ENCODE measurements at regions not wholly inside any gene's neighbourhood (a gene's known extent, or its start where the extent isn't known, plus 50 kb on each side); places are given as distances from the start of the nearest gene placed in this dataset.

DNA sequence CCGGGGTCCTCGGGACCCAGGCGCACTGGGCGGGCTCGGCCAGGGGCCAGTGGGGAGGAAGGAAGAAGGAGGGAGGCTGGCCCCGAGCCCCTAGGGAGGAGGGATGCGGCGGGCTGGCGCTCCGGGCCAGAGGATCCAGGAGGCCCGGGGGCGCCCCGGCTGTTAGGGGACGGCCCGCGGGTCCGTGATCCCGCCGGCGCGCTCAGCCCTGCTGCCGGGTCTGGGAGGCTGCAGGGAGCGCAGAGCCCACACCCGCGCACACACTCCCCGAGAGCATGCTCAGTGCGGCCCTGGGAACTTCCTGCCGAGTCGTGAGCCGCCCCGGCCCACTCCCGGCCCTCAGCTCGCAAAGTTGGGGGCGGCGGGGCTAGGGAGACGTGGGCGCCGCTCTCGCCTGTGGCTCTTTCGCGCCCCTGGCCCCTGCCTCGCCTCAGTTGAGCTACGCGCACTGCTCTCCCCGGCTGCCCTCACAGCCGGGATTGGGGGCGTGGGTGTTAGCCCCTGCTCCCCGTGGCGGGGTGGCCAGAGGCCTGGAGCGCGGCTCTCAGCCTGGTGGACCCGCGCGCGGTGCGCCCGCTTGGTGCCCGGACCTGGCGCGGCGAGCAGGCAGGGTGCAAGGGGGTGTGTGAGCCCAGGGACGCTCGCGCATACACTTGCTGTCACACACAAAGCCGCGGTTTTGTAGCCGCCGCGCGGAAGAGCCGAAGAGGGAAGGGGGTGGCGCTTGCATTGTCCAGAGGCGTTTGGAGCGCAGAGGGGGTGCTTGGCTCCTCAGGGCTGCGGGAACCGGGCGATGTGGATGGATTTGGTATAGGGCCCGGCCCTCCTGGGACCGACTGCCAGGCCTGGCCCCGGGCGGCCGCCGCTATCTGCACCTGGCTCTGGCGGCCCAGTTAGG lies 132.9 kb upstream of the MGAT5 start:
- DNase-seq (ENCODE audit: low read depth): peak; percentile 54

DNA sequence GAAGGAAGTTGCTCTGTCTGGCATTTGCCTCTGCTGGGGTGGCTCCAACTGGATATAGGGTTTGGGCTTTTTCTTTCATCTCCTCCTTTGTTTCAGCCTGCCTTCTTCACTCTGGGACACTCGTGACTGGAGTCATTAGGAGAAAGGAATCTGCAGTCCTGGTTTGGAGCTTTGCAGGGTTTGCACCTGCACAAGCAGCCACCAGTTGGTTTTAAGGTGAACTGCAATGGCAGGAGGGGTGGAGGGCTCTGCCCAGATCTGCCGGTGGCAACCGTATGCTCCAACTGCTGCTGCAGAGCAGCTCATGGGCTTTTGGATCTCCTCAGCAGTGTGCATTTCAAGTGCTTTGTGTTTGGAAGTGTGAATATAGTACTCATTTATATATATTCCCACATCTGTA lies 131.3 kb upstream of the MGAT5 start:
- DNase-seq (ENCODE audit: low read depth): no peak

DNA sequence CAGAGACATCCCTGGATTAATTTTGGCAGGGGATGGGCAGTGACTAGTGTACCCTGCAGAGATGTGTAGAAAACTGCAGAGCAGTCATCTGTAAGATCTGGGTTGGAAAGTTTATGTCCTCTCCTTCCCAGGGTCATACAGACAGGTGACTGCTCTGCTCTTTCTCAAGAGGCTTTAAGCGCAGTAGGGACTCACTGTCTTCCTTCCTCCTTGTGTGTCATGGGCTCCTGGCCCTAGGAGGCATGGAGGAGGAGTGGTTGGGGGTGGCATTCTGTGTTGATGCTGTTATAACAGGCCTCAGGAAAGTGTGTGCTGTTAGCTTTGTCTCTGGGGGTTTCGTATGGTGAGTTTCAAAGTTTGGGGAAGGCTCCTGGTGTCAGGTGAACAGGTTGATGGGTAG lies 130.5 kb upstream of the MGAT5 start:
- DNase-seq (ENCODE audit: low read depth): no peak

DNA sequence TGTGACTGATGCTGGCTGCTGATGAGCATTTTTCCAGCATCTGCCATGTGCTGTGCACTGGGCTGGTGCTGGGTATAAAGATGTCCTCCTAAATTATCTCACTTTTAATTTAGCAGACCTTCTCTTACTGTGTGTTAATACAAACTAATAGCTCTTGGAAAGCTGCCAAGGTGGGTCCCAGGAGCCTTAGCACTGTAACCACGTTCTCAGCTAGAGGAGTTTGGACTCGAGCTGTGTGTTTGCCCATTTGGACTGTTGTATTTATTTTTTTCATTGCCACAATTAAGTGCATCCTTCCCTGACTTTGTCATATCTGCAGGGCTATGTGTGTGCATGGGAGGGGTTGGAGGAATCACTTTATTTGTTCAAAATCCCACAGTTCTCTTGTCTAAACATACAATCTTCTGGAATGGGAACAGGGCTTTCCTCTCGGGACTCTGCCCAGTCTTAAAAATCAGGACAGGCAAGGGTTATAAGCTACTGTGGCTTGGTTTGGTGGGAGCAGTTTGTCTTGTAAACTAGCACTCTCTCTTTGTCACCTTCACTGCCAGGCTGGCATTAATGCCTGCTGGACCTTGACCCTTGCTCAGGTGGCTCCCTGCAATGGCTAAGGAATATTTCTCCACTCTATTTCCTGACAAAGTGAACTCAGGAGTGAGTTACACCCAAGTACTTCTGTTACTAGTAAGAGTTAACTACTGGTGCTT lies 129.7 kb upstream of the MGAT5 start:
- no peak for DNase-seq (ENCODE audit: low read depth)

DNA sequence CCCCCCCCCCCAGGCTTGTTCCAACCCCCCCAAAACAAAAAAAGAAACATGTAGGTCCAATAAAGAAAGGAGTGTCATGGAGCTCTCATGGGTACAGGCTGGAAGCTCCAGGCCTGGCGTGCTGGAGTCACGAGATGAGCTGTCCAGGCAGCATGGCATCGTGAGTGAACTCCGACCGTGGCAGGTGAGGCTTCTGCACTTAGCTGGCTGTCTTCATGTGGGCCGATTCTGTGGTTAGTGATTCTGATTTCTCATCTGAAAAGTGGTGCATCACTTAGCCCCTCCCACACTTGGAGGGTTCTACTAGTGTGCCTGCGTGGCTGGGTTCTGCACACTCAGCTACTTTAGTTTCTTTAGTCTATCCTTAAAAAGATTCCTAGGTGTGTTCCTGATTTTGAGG lies 126.4 kb upstream of the MGAT5 start:
- DNase-seq (ENCODE audit: low read depth): peak; percentile 53

DNA sequence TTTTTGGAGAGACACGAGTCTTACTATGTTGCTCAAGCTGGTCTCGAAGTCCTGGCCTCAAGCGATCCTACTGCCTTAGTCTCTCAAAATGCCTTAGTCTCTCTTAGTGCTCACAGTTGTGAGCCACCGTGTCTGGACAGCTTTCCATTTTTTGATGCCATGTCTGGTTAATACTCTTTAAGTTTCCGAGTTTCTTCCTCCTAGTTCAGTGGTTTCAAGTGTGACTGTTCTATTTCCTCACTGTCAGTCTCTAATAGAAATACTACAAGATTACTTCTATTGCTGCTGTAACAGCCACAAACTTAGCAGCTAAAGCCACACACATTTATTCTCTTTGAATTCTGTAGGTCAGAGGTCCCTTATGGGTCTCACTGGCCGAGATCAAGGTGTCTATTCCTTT lies 125.1 kb upstream of the MGAT5 start:
- DNase-seq (ENCODE audit: low read depth): no peak

DNA sequence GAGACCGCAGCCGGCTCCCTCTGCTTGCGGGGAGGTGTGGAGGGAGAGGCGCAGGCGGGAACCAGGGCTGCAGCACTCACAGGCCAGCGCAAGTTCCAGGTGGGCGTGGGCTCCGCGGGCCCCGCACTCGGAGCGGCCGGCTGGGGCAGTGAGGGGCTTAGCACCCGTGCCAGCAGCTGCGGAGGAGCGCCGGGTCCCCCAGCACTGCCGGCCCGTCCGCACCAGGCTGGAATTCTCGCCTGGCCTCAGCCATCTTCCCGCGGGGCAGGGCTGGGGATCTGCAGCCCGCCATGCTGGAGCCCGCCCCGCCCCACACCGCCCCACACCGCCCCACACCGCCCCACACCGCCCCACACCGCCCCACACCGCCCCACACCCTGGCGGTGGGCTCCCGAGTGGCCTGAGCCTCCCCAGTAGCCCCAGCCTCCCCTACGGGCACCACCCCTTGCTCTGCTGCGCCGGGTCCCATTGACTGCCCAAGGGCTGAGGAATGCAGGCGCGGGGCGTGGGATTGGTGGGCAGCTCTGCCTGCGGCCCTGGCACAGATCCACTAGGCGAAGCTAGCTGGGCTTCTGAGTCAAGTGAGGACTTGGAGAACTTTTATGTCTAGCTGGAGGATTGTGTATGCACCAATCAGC lies 123.9 kb upstream of the MGAT5 start:
- DNase-seq (ENCODE audit: low read depth): no peak

DNA sequence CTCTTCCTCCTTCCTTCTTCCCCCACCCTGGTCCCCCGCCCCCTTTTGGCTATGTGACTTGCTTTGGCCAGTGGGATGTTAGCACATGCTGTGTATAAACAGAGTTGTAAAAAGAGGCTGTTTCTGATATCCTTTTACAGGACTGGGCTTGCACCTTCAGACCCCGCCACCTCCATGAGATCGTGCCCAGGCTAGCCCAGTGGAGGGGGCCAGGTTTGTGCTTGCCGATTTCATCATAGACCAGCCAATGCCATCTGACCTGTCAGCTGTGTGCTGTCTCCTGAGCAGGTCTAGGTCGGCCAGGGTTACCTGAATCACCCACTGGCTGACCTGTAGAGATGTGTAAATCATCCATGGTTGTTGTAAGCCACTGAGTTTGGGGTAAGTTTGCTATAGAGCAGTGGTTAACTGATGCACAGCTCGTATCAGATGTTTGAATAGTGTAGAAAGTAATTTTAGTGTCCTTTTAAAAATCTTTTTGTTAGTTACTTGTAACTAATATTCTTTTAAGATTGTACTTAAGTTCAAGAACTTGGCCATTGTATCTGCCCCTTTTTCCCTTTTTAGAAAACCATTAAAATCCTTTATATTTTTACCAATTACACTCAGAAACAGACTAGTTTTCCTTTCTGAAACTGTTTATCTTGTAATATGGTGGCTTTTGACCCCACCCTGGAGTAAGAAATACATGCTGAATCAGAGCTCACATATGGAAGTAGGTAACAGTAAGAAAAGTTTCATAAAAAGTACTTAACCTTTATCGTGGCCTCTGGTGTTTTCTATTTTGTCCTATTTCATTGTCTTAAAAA lies 122.0 kb upstream of the MGAT5 start:
- no peak for DNase-seq (ENCODE audit: low read depth)

DNA sequence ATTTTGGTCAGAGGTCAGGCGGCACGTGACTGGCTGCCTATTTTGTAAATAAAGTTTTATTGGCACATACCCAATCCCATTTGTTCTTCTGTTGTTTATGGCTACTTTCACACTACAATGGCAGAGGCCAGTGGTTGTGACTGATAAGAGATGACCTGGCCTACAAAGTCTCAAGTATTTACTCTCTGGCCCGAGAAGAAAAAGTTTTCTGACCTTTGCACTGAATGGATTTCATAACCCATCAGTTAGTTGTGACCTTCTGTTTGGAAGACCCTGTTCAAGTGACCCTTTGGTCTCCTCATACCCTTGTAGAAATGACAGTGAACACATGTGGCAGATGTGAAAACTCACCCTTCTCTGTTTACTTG lies 121.4 kb upstream of the MGAT5 start:
- DNase-seq (ENCODE audit: low read depth): no peak

DNA sequence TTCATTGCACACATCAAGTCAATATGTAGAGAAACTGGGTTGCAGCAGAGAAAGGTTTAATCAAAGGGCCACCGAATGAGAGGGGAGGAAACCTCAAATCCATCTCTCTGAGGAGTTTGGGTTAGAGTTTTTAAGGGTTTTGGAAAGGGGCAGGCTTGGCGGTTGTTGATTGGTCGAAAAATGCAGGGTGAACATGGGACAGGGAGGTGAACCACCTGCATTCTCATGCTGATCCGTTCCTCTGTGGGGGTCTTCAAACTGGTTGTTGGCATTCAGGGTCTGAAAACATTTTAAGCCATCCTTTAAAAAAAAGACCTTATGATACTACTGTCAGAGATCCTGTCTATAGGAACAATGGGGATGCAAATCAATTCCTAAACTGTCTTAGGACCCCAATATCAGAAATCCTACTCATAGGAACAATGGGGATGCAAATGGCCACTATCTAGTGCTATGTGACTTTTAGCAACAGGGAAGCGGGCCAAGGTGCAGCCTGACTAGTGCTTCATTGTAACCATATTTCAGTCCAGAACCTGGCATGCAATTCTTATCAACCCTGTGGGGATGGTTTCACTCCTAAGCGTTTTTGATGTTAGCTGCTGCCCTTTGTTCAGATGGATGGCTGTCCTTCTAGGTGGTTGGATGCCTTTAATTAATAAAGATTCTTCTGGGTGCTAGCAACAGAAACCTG lies 120.1 kb upstream of the MGAT5 start:
- DNase-seq (ENCODE audit: low read depth): no peak

DNA sequence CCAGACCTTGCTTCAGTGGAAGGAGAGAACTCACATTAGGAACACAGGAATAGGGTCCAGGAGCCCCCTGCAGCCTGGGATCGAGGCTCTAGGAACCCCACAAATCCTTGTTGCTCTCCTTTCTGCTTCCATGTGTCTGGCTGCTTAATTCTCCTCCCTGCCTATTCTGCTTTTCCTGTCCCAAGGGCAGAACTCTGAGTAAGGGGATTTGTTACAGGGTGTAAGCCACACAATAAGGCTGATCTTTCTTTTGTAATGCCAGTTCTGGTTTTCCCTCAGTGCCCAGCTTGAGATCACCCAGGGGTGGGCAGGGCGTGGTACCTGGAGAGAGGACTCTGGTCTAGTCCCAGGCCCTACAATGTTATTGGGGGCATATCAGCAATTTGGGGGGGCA lies 119.6 kb upstream of the MGAT5 start:
- no peak for DNase-seq (ENCODE audit: low read depth)

DNA sequence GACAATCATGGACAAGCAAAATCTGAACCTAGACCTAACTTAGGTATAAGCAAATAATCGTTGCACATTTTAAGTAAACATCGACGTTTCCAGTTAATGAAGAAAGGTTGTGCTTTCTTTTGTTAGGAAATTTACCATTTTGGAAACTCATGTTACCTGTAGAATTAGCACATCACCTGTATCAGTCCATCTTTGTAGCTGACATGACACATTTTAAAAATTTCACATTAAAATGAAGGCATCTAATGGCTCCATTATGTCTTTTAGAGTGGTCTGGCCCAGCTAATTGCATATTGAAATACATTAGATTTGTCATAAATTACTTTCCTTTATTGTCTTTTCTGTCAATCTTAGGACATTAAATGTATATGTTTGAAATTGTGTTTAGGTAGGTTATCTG lies 119.0 kb upstream of the MGAT5 start:
- no peak for DNase-seq (ENCODE audit: low read depth)

DNA sequence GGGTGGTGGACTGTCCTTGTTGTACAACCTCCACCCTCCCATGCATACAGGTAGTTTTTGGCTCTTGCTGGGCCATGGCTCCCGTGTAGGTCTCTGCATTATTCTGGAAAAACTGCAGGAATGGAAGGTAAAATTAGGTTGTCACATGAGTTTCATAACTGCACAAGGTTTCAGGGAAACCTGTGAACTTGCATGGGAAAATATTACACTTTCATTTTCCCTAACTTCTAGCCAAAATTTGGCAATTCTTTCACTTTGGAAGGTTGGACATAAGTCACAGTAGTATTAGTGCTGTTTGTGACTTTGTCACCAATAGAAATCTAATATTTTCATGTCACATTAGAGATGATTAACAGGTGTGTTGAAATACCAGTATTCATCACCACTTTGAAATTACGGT lies 118.1 kb upstream of the MGAT5 start:
- DNase-seq (ENCODE audit: low read depth): no peak

DNA sequence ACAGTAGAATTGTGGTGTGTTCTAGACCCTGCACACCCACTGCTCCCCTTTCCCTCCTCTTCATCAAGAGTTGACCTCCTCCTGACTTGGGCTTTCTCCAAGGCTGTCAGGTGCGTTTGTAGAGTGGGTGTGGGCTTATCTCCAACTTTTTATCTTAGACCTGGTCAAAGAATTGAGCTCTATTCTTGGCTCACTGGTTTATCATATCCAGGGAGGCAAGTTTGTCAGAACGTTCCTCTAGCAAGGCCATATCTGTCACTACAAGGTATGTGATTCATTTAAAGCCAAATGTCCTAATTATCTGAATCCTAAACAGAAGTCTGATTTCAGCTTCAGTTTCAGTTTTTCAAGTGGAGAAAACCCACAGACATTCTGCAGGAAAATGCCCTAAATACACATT lies 117.1 kb upstream of the MGAT5 start:
- no peak for DNase-seq (ENCODE audit: low read depth)

DNA sequence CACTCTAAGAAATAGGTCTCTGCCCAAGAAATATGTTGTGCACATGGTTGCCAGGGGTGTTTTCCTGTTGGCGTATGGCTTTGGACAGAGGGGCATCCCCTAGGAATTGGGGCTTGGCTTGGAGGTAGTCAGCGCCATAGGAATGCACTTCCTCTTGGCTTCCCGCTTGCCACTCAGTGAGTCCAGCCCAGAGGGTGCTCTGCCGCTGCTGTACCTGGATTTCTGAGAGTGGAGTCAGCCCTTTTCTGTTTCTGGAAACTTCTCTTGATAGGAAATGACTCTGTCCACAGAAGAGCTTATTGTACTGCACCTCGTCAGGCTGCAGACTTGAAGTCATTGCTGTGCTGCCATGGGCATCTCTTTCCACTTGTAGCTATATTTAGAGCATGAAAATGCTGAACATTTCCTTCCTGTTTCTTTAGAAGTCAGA lies 116.7 kb upstream of the MGAT5 start:
- no peak for DNase-seq (ENCODE audit: low read depth)

DNA sequence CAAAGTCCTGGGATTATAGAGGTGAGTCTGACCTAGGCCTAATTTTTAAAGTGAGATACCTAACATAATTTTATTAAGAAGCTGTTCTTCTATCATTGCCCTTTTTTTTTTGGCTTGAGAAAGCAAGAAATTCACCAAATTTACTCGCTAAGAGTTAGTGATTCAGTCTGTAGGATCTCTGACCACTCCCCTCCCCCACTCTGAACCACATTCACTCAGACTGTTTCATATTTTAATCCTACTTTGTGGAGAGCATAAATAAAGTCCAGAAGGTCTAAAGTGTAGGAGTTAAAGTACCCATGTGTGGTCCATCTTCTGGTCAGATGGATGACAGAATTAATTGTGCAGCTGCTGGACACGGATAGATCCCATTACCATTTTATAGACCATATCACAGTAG lies 115.8 kb upstream of the MGAT5 start:
- DNase-seq (ENCODE audit: low read depth): no peak

DNA sequence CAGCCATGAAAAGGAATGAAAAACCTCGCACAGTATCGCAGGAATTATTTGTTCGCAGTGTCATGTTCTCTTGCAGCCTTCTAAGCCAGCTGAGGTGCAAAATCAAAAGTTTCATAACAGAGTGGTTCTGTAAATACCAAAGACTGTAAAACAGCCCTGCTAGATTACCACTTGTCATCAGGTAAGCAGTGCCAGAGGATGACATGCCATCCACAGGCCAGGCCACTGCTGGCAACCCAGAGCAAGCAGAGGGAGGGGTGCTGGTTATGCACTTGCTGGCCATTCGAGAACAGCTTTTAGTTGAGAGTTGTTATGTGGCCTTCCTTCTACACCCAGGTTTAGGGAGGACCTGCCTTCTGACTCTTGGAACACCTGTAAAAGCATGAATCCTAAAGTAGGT lies 114.3 kb upstream of the MGAT5 start:
- DNase-seq (ENCODE audit: low read depth): no peak

DNA sequence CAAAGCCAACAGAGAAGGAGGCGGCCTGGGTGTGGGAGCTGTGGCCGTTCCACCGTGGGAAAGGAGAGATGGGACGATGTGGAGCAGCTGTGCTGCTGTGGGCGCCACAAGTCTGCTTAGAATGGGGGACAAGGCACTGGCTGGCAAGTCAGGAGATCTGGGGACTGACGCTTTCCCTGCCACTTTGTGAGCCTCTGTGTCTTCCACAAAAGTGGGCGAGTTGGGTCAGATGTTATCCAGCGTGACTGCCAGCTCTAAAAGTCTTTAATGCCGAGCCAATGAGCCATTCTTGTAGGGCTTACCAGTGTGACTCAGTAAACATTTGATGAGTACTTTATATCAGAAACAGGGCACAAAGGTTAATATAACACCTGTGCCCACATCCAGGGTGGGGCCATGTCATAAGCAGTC lies 113.6 kb upstream of the MGAT5 start:
- no peak for DNase-seq (ENCODE audit: low read depth)

DNA sequence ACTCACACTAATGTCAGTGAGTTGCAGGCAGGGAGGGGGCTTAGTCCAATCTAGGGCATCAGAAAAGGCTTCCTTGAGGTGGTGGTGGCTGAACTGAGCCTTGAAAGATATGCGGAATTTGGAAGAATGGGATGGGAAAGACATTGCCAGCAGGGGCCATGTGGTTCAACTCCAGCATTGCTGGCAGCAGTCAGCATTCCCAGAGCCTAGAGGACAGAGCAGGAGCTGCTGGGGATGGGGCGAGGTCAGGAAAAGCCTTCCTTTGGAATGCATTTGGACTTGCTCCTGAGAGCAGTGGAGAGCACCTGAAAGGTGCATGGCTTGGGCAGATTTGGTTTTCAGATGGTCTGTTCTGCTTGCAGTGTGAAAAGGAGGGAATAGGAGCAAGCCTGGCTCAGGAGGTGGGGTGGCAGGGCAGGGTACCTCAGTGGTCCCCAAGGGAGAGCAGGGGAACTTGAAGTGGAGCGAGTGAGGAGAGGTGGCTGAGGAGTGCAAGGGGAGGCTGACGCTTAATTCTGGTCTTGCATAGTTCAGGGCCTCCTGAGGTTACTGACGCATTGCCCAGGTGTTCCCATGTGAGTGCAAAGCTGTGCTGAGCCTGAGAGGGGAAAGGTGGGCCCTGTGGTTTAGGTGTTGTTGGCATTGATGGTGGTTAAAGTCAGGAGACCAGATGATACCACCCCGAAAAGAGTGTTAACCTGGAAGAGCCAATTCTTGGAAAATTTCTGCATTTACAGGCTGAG lies 112.1 kb upstream of the MGAT5 start:
- no peak for DNase-seq (ENCODE audit: low read depth)

DNA sequence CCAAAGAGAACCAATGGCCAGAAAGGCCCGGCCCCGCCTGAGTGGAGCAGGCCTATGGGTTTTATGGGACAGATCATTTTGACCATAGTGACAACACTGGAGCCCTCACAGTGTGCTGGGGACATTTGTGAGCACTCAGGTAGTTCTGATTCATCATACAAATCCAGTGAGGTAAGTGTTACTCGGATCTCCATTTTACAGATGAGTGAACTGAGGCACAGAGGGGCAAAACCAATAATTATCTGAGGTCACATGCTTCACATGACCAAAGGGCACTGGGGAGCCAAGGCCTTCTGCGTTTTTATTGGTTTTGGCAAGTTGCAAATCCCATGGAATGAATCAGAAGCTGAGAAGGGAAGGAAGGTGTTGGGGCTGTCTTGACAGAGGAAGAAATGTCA lies 111.5 kb upstream of the MGAT5 start:
- DNase-seq (ENCODE audit: low read depth): no peak

DNA sequence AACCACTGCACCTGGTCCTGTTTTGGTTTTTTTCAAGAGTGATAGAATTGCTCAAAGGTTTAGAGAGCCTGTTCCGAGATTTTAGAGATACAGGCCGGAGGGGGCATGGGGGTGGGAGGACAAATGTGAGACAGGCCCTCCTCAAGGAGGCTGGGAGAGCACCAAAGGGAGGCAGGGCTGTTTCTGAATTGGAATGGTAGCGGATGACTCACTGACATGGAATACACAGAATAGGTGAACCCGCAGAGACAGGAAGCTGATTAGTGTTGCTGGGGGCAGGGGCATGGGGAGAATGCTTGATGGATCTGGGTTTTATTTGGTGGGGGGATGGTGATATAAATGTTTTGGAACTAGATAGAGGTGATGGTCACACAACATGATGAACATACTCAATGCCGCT lies 111.0 kb upstream of the MGAT5 start:
- DNase-seq (ENCODE audit: low read depth): no peak
